ENCODE measurements at regions not wholly inside any gene's neighbourhood (a gene's known extent, or its start where the extent isn't known, plus 50 kb on each side); places are given as distances from the start of the nearest gene placed in this dataset.

DNA sequence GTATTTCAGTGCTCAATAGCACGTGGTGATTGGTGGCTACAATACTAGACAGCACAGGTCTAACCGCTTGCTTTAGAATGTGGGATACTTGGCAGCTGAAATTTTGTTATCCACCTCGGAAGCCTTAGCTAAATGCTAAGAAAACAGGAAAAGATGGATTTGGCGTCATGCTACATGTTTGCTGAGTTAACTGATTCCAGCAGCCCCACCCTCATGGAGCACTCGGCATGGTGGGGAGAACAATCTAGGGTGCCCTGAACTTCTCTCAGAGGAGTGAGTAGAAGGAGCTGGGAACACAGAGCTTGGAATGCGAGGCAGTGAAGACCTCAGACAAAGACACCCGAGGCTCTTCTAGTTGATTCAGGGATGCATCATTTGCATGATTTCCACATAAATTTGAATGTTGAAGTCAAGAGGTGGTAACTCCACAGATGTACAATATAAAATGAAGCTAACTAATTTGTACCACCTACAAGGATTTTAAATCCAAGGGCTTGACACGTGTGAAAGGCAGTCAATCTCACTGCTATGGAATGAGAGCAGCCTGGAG lies 145.1 kb upstream of the FSTL4 start:
- TF ChIP-seq, protein P1, sequence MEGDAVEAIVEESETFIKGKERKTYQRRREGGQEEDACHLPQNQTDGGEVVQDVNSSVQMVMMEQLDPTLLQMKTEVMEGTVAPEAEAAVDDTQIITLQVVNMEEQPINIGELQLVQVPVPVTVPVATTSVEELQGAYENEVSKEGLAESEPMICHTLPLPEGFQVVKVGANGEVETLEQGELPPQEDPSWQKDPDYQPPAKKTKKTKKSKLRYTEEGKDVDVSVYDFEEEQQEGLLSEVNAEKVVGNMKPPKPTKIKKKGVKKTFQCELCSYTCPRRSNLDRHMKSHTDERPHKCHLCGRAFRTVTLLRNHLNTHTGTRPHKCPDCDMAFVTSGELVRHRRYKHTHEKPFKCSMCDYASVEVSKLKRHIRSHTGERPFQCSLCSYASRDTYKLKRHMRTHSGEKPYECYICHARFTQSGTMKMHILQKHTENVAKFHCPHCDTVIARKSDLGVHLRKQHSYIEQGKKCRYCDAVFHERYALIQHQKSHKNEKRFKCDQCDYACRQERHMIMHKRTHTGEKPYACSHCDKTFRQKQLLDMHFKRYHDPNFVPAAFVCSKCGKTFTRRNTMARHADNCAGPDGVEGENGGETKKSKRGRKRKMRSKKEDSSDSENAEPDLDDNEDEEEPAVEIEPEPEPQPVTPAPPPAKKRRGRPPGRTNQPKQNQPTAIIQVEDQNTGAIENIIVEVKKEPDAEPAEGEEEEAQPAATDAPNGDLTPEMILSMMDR (IDR thresholded peaks at IDR 0.05), result no peak
- TF ChIP-seq, protein P2, sequence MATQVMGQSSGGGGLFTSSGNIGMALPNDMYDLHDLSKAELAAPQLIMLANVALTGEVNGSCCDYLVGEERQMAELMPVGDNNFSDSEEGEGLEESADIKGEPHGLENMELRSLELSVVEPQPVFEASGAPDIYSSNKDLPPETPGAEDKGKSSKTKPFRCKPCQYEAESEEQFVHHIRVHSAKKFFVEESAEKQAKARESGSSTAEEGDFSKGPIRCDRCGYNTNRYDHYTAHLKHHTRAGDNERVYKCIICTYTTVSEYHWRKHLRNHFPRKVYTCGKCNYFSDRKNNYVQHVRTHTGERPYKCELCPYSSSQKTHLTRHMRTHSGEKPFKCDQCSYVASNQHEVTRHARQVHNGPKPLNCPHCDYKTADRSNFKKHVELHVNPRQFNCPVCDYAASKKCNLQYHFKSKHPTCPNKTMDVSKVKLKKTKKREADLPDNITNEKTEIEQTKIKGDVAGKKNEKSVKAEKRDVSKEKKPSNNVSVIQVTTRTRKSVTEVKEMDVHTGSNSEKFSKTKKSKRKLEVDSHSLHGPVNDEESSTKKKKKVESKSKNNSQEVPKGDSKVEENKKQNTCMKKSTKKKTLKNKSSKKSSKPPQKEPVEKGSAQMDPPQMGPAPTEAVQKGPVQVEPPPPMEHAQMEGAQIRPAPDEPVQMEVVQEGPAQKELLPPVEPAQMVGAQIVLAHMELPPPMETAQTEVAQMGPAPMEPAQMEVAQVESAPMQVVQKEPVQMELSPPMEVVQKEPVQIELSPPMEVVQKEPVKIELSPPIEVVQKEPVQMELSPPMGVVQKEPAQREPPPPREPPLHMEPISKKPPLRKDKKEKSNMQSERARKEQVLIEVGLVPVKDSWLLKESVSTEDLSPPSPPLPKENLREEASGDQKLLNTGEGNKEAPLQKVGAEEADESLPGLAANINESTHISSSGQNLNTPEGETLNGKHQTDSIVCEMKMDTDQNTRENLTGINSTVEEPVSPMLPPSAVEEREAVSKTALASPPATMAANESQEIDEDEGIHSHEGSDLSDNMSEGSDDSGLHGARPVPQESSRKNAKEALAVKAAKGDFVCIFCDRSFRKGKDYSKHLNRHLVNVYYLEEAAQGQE (IDR thresholded peaks at IDR 0.05; ENCODE audit: insufficient read depth in 1 of 2, low read depth in 2 of 2, low read length in 1 of 2), result no peak
- no peak for TF ChIP-seq POLR2AphosphoS5 (IDR thresholded peaks at IDR 0.05; ENCODE audit: low read depth, low read length)

All from Panc1 (cell line).